ENCODE measurements at regions not wholly inside any gene's neighbourhood (a gene's known extent, or its start where the extent isn't known, plus 50 kb on each side); places are given as distances from the start of the nearest gene placed in this dataset.

DNA sequence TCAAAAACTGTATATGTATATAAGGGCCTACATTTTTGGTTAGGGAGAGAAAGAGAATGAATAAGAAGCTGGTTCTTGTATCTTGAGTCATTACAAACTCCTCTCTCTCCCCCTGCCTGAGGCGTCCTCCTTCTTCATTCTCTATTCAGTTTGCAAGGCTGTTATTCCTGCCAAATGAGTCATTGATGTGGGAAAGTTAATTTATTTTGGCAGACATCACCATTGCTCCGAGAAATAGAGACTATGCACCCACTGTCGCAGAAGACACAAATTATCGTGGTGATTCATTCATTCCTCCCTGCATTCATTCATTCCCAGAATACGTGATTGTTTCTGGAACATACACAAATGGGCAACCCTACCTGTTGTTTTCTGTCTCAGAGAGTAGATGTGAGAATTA, 112.5 kb upstream of the MED13L start:
- intact Hi-C loops (cut with micrococcal nuclease): no loop called here
- H3K4me1 Mint-ChIP-seq: peaks cover 0 to 5% of the 10 kb centered on the region in 2 donors
- DNase-seq (no peak), ATAC-seq (no peak)
- 95% methylated on average over 3 of the region's 5 CpGs for WGBS (ENCODE audit: insufficient coverage)
- H3K27ac ChIP-seq (ENCODE audit: low read length): no peak overlapping the region
- H3K27me3 ChIP-seq (ENCODE audit: control insufficient read depth, insufficient read depth, low read length): no peaks in the 10 kb centered on the region
- no peaks in the 10 kb centered on the region for H3K36me3 Mint-ChIP-seq
- H3K4me3 Mint-ChIP-seq: no peak overlapping the region
- peaks cover 14% of the 10 kb centered on the region for H3K4me1 ChIP-seq (ENCODE audit: control insufficient read depth, insufficient read depth, low read length)
- TF ChIP-seq, protein P1, sequence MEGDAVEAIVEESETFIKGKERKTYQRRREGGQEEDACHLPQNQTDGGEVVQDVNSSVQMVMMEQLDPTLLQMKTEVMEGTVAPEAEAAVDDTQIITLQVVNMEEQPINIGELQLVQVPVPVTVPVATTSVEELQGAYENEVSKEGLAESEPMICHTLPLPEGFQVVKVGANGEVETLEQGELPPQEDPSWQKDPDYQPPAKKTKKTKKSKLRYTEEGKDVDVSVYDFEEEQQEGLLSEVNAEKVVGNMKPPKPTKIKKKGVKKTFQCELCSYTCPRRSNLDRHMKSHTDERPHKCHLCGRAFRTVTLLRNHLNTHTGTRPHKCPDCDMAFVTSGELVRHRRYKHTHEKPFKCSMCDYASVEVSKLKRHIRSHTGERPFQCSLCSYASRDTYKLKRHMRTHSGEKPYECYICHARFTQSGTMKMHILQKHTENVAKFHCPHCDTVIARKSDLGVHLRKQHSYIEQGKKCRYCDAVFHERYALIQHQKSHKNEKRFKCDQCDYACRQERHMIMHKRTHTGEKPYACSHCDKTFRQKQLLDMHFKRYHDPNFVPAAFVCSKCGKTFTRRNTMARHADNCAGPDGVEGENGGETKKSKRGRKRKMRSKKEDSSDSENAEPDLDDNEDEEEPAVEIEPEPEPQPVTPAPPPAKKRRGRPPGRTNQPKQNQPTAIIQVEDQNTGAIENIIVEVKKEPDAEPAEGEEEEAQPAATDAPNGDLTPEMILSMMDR (IDR thresholded peaks at IDR 0.05): no peak
- H3K9me3 Mint-ChIP-seq: no peaks in the 10 kb centered on the region
- H3K27ac Mint-ChIP-seq: no peak overlapping the region
- H3K36me3 ChIP-seq (ENCODE audit: control insufficient read depth, insufficient read depth, low read length): no peaks in the 10 kb centered on the region
- H3K27me3 Mint-ChIP-seq (ENCODE audit: low read depth in 2 of 2): peaks cover 5 to 6% of the 10 kb centered on the region in 2 donors
- H3K9me3 ChIP-seq (ENCODE audit: control insufficient read depth, insufficient read depth, low read length): no peaks in the 10 kb centered on the region
- H3K4me3 ChIP-seq (ENCODE audit: low read length): no peak overlapping the region

DNA sequence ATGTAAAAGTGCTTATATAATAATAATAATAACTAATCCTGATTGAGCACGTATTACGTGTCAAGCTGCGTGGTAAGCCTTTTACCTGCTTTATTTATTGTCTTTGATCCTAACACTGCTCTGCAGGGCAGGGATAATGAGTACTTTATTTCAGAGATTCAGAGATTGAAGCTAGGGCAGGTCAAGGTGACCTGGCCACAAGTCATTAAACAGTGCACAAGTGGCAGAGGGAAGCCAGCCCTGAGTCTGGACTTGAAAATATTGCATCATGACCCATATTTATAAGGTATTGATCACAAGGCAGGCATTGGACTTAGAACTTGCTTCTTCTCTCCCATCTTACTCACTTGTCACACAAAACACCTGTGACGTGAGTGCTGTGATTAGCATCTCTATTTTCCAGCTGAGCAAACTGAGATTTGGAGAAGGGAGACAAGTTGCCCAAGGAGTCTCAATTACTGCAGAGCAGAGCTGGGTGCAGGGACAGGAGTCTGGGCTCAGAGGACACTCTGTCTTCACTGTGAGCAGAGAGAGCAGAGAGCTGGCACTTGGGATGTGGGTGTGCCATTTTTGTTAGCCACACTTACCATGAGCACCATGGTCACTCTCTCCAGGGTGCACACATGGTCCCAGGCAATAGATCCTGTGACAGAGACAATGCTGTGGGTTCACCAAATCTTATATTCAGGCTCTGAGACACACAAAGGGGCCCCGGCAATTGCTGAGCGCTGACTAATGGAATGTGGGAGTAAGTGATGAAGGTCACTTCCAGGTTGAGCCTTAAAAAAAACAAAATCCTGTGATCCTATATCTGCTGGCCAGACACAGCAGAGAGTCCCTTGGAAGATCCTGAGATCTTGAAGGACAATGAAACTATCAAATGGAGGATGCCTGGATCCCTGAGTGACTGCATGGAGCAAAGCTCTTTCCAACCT, 113.2 kb upstream of the MED13L start:
- no peak overlapping the region for H3K4me3 ChIP-seq (ENCODE audit: low read length)
- no peak for ATAC-seq
- H3K9me3 Mint-ChIP-seq: no peaks in the 10 kb centered on the region
- H3K27me3 ChIP-seq (ENCODE audit: control insufficient read depth, insufficient read depth, low read length): no peaks in the 10 kb centered on the region
- H3K27ac ChIP-seq (ENCODE audit: low read length): no peak overlapping the region
- no peak overlapping the region for H3K27ac Mint-ChIP-seq
- peaks cover 0 to 5% of the 10 kb centered on the region in 2 donors for H3K4me1 Mint-ChIP-seq
- peaks cover 5 to 6% of the 10 kb centered on the region in 2 donors for H3K27me3 Mint-ChIP-seq (ENCODE audit: low read depth in 2 of 2)
- DNase-seq: no peak
- H3K9me3 ChIP-seq (ENCODE audit: control insufficient read depth, insufficient read depth, low read length): no peaks in the 10 kb centered on the region
- H3K4me3 Mint-ChIP-seq: no peak overlapping the region
- intact Hi-C loops (cut with micrococcal nuclease): no loop called here
- no peaks in the 10 kb centered on the region for H3K36me3 ChIP-seq (ENCODE audit: control insufficient read depth, insufficient read depth, low read length)
- H3K36me3 Mint-ChIP-seq: no peaks in the 10 kb centered on the region
- TF ChIP-seq, protein P1 (IDR thresholded peaks at IDR 0.05): no peak
- H3K4me1 ChIP-seq (ENCODE audit: control insufficient read depth, insufficient read depth, low read length): peaks cover 8% of the 10 kb centered on the region
- 95% methylated on average over 6 of the region's 6 CpGs for WGBS (ENCODE audit: insufficient coverage)

DNA sequence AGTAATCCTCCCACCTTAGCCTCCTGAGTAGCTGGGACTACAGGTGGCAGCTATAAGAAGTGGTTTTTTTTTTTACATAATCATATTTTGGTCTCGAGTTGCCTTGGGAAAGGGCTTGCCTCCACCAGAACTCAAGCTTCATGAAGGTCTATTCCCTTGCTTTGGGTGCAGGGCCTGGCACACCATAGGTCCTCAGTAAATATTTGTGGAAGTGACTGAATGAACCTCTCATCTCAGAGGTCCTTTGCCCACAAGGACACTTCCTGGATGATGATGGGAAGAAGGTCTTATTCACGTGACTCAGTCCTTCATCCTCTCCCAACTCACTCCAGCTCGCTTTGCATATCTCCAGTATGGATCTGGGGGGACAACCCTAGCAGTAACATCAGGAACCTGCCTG, 114.0 kb upstream of the MED13L start:
- Histone ChIP-seq H3K4me1 (ENCODE audit: control insufficient read depth, insufficient read depth, low read length) (peaks cover 8% of the 10 kb centered on the region), H3K27ac (ENCODE audit: low read length) (no peak overlapping the region), H3K27me3 (ENCODE audit: control insufficient read depth, insufficient read depth, low read length) (no peaks in the 10 kb centered on the region), H3K4me3 (ENCODE audit: low read length) (no peak overlapping the region), H3K9me3 (ENCODE audit: control insufficient read depth, insufficient read depth, low read length) (no peaks in the 10 kb centered on the region), H3K36me3 (ENCODE audit: control insufficient read depth, insufficient read depth, low read length) (no peaks in the 10 kb centered on the region)
- 78% methylated on average over 3 of the region's 3 CpGs for WGBS (ENCODE audit: insufficient coverage)
- H3K4me3 Mint-ChIP-seq: no peak overlapping the region
- intact Hi-C loops (cut with micrococcal nuclease): no loop called here
- H3K36me3 Mint-ChIP-seq: no peaks in the 10 kb centered on the region
- TF ChIP-seq, protein P1 (IDR thresholded peaks at IDR 0.05): no peak
- peaks cover 5 to 6% of the 10 kb centered on the region in 2 donors for H3K27me3 Mint-ChIP-seq (ENCODE audit: low read depth in 2 of 2)
- H3K27ac Mint-ChIP-seq: no peak overlapping the region
- no peaks in the 10 kb centered on the region for H3K9me3 Mint-ChIP-seq
- DNase-seq (no peak), ATAC-seq (no peak)
- H3K4me1 Mint-ChIP-seq: peaks cover 0 to 5% of the 10 kb centered on the region in 2 donors

Measured in natural killer cell (primary cell).